Loucy (cell line): ENCODE measurements at regions not wholly inside any gene's neighbourhood (a gene's known extent, or its start where the extent isn't known, plus 50 kb on each side); places are given as distances from the start of the nearest gene placed in this dataset.

Source experiments
- CTCF ChIP-seq: fragments of 200-600 bp; sonication (generic); conservative IDR thresholded peaks from 2 replicates; pipeline ENCODE4 v1.5.1; 2014; ENCODE audit warnings: mild to moderate bottlenecking, antibody characterized with exemption, low read length
- EZH2phosphoT487 ChIP-seq: fragments of 200-600 bp; IDR thresholded peaks from 2 replicates; pipeline ENCODE4 v1.6.1; 2018; ENCODE audit warnings: antibody characterized with exemption, mild to moderate bottlenecking, moderate library complexity, borderline replicate concordance

DNA sequence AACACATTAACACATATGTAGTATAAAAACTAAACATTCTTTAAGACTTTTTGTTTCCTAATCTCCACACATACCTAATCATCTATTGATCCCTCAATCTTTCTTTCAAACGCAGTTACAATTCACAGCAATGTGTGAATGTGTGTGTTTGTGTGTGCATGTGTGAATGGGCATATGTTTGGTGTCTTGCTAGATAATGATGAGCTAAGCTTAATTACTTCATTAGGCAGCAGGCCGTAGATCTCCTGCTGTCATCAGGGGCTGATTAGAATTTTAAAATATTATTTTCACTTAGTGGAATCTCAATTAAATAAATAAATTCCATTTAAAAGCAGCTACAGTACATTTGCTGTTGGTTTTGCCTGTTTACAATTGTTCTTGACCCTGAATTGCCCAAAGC is 187.8 kb upstream of the LHX8 start:
- TF ChIP-seq CTCF (no peak), EZH2phosphoT487 (no peak)
